ENCODE measurements at regions not wholly inside any gene's neighbourhood (a gene's known extent, or its start where the extent isn't known, plus 50 kb on each side); places are given as distances from the start of the nearest gene placed in this dataset.
"Not testable (repeated sequence)": the region's sequence is repeated elsewhere in the genome, so short reads cannot be mapped to it uniquely, and the experiment has no call there.

DNA sequence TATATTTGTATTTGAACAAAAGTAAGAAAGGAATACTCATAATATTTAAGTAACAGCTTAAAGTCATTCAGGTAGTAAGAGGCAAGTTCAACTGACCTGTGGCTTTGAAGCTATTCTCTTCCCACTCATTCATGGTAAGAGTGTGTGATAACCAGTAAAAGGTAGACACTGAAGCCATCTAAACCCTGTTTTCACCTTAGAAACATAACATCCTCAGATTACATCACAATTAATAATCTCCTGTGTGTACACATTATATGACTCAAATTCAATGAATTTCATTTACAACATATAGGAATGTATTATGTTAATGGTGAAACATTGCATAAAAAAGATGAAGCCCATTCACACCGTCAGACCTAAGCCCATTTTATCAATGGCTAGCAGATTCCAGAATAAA, 364.8 kb upstream of the SNX7 start:
- intact Hi-C loops (cut with micrococcal nuclease): no loop called here

DNA sequence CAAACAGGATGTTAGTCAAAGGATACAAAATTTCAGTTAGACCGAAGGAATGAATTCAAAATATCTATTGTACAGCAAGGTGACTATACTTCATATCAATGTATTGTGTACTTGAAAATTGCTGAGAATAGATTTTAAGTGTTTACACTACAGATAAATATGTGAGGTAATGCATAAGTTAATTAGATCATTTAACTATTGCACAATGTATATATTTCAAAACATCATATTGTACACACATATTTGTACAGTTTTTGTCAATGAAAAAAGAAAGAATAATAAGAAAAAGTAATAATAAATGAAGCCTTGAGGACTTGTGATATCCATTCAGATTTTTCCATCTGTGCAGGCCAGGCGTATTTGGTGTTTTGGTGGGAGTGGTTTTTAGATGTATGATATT, 367.4 kb upstream of the SNX7 start:
- intact Hi-C loops (cut with micrococcal nuclease): no loop called here

DNA sequence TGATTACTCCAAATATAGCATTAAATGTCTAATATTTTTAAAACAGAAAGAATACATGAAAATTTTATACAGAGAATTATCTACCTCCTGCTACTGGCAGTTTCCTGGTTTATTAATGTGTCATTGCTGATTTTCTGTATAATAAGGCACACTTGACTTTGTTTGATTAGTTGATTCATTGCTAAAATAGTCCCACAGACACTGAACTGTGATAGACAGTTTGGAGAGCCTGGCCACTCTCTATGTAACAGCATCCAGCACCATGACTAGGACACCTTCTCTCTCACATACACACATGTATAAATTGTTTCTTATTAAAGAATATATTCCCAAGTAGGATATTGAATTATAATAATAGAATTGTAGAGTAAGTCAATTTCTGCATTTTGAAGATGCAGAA, 368.5 kb upstream of the SNX7 start:
- intact Hi-C loops (cut with micrococcal nuclease): no loop called here

DNA sequence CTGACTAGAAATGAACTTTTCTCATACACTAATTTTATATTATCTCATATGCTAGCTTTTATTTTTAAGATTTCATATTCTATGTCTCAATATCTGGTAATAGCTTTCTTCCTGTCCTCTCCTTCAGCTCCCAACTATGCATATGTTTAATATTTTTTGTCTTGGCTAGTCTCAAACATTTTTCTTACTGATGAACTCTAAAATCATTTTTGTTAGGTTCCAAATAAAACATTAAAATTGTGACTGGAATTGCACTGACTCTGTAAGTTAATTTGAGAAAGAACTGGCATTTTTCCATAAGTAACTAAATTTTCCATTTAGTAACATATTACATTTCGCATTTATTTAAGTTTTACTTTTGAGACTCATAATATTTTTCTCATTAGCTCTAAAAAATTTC, 368.5 kb upstream of the DPYD start:
- intact Hi-C loops (cut with micrococcal nuclease): no loop called here

DNA sequence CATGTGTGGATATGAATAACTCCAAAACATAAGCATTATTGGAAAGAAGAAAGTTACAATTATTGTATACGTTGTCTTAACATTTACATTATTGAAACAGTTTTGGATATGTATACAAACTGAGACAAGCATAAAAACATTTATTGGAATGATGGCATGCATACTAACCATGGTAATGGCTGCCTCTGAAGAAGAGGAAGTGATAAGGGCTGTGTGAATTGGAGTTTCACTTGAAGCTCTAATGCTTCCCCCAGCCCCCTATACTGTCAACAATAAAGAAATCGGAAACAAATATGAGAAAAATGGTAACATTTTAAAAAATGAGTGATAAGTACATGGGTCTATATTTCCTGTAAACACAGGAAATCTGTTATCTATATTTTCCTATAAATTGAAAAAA, 367.7 kb upstream of the DPYD start:
- intact Hi-C loops (cut with micrococcal nuclease): no loop called here

DNA sequence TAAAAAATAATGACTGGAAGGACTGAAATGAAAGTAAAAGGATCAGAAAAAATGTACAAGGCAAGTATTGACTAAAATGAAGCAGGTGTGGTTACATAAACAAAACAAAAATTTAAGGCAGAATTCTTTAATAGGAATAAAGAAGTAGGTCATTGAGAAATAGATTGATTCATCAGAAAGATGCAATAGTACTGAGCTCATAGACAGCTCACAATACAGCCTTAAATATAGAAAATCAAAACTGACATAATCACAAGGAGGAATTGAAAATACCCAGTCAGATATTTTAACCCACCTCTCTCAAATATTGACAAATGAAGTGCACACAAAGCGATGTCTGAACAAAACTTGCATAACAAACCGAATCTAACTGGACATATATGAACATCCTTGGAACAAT, 366.8 kb upstream of the DPYD start:
- intact Hi-C loops (cut with micrococcal nuclease): no loop called here

DNA sequence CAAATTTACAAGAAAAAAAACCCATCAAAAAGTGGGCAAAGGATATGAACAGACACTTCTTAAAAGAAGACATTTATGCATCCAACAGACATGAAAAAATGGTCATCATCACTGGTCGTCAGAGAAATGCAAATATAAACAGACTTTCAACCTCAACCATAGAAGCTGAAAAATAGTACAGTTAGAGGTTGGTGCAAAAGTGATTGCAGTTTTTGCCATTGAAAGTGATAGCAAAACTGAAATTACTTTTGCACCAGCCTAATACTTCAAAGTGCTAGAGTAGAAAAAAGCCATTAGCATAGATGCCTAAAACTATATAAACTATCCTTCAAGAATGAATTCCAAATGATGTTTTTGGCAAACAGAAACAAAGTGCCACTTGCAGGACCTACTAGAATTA, 365.8 kb upstream of the DPYD start:
- intact Hi-C loops (cut with micrococcal nuclease): no loop called here

DNA sequence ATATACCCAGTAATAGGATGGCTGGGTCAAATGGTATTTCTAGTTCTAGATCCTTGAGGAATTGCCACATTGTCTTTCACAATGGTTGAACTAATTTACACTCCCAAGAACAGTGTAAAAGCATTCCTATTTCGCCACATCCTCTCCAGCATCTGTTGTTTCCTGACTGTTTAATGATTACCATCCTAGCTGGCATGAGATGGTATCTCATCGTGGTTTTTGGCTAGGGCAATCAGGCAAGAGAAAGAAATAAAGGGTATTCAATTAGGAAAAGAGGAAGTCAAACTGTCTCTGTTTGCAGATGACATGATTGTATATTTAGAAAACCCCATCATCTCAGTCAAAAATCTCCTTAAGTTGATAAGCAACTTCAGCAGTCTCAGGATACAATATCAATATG, 364.5 kb upstream of the DPYD start:
- intact Hi-C loops (cut with micrococcal nuclease): not testable (repeated sequence)

DNA sequence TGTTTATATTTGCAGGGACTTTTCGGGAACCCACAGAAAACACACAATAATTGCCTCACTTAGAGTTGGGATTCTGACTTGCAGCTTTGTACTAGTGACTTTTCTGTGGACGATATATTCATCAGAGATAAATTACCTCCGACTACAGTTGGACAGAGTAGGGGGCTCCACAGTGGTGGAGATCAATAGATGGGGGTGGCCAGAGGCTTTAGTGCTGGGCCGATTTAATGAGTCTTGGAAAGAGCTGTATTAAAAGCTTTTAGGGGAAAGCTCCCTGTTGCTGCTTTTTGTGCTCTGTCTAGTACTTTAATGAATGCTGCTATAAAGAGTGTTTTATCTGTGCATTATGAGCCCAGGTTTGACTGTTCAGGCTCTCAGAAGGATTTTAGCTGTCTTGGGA, 359.2 kb upstream of the DPYD start:
- intact Hi-C loops (cut with micrococcal nuclease): no loop called here

DNA sequence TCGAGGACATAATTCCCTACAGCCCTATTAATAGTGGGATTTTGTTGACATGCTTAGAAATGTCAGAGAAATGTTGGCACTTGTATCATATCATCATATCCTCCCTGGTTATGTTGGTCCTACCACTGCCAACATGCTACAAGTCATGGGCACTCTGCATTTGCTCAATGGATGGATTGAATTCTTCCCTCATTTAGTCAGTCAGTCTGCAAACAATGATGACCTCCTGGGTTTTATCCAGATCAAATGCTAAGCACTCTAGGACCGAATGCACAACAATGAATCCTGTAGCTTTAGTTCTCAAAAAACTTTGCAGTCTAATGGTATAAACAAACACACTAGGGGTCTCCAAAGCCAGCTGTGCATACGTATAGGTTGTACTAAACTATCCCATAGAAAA, 357.2 kb upstream of the DPYD start:
- intact Hi-C loops (cut with micrococcal nuclease): no loop called here

DNA sequence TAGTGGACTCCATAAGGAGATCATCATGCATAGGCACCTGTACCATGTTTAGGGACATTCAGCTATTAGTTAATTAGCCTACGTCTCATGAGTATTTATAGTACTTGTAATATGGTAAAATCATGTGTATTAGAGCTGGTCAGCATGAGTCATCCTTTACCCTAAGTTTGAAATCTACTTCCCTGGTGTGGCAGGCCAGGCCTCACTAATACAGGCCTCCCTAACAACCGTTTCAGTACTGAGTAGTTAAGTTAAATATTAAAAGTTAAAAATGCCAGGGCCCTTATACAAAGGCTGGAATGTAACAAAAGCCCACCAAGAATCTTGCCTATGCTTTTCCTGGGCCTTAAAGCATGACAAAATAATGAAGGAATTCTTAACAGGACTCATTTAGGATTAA, 356.3 kb upstream of the DPYD start:
- intact Hi-C loops (cut with micrococcal nuclease): no loop called here

DNA sequence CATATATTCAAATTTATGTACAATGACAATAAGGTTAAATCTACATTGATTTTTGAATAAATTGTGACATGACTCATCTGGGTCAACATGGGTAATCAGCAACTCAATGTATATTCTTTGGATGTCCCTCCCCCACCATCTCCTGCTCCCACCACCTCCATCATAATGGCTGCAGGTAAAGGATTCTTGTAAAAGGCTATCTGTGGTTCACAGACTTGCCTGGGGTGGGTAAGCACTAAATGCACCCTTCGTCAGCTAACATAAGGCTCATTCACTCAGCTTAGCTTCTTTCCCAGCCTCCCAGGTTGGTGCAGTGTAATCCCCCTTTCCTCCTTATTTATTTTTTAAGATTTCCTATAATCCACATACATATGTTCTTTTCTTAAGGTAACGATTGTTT, 355.7 kb upstream of the DPYD start:
- intact Hi-C loops (cut with micrococcal nuclease): no loop called here

DNA sequence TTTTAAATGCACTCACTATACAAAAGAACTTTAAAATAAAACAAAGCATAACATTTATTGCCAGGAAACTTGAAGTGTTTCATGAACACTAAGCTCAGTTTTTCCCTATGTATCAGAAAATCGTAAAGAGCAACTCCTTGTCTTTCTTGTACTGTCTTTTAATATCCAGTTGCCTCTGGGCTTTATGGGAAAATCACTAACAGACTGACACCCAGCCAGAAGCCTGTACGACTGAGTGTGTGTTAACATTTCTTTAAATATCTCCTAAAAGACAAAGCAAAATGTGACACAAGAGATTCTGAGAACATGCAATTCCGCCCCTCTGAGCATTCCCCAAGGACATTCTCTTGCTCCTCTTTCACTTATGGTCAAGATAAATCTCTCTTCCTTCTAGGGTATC, 347.5 kb upstream of the DPYD start:
- intact Hi-C loops (cut with micrococcal nuclease): no loop called here

DNA sequence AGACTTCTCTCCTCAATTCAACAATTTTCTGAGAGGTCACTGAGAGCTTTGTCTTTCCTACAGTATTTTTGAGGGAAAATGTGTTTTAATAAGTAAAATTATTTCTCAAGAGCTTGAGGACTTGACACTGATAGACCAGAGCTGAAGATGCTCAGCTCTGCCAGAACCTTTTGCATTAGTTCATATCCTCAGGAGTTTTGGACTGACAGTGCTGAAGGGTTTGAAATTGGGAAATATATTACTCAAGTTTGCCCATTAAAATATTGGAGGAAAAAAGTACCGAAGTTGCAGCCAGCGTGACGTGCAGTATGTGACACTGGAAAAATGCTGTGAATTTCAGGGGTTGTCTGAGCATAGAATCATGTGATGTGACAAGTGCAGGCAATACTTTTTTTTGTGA, 346.6 kb upstream of the DPYD start:
- intact Hi-C loops (cut with micrococcal nuclease): no loop called here

DNA sequence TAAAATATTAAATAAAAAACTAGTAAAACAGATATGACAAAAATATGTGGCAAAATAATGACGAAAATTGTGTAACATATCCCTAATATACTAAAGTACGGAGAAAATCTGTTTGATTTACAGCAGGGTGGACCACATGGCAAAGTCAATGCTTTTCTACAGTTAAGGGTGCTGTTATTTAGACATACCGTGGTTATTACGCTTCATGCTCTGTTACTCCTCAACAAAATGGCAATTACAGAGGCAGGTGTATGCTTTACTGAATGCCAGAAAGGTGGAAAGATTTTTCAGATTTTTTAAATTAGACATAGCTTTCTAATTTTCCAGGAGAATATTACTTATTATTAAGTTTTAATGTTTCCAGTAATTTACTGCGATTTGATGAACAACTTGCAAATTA, 343.9 kb upstream of the DPYD start:
- intact Hi-C loops (cut with micrococcal nuclease): no loop called here

DNA sequence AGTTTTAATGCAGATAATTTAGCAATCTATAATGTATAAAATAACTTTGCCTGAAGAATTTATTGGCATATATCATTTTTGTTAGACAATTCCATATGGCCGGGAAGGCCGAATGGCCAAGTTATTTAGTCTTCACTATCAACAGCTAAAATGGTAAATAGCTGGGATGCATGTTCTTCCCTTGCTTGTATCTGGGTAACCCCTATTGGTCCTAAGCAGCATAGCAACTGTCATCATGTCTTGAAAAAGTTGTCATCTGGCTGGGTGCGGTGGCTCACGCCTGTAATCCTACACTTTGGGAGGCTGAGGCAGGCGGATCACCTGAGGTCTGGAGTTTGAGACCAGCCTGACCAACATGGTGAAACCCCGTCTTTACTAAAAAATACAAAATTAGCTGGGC, 340.0 kb upstream of the DPYD start:
- intact Hi-C loops (cut with micrococcal nuclease): no loop called here

DNA sequence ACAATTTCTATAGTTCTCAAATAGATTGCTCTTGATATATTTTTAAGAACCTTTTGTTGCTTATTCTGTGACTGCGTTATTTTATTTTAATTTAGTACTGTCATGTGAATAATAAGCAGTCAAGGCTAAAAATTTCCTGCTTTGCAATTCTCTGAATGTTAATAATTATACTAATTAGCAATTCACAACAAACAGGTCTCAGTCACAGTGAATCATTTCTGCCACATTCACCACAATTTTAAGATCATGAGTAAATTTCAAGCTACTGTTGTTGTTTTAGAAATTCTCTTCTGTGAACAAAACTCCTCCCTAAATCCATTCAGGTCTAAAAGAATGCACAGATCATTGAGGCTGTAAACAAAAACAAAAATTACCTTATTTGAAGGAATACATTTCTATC, 339.6 kb upstream of the DPYD start:
- intact Hi-C loops (cut with micrococcal nuclease): no loop called here

DNA sequence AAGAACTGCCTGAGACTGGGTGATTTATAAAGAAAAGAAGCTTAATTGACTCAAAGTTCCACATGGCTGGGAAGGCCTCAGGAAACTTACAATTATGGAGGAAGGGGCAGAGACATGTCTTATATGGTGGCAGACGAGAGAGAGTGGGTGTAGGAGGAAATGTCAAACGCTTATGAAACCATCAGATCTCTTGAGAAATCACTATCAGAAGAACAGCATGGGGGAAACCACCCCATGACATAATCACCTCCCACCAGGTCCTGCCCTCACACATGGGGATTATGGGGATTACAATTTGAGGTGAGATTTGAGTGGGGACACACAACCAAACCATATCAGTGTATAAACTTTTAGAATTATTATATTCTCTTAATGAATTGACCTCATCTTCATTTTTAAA, 335.9 kb upstream of the DPYD start:
- intact Hi-C loops (cut with micrococcal nuclease): no loop called here

DNA sequence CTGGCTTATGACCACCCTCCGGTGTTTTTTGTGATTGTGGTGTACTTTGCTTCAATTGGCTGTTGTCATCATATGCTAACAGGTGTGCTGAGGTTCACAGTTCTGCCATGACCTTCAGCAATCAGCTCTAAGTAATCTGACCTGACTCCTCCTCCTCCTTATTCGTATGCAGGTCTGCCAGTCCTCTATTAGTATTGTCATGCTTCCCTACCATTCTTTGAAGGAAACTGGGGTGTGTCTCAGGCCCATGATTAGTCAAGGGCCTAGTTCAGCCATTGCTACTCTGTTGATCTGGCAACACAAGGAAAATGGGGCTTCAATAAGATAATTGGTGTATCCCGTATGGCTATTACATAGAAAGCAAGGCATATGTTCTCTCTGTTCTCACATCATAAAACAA, 332.3 kb upstream of the DPYD start:
- intact Hi-C loops (cut with micrococcal nuclease): no loop called here

DNA sequence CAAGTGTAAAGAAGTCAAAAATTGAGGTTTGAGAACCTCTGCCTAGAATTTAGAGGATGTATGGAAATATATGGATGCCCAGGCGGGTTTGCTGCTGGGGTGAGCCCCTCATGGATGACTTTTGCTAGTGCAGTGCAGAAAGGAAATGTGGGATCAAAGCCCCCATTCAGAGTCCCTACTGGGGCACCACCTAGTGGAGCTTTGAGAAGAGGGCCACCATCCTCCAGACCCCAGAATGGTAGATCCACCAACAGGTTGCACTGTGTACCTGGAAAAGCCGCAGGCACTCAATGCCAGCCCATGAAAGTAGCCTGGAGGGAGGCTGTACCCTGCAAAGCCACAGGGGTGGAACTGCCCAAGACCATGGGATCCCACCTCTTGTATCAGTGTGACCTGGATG, 330.7 kb upstream of the DPYD start:
- intact Hi-C loops (cut with micrococcal nuclease): no loop called here

DNA sequence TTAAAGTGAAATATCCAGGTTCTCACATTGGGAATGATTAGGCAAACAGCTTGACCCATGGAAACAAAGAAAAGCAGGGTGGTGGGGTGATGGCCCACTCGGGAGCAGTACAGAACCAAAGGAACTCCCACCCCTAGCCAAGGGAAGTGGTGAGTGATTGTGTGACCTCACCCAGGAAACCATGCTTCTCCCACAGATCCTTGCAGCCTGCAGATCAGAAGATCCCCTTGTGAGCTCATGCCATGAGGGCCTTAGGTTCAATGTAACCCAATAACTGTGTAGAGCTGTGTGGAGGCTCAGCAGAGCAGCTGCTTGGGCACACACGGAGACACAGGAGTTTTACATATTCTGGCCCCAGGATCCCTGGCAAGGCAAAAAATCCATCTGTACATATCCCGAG, 311.8 kb upstream of the DPYD start:
- intact Hi-C loops (cut with micrococcal nuclease): no loop called here

DNA sequence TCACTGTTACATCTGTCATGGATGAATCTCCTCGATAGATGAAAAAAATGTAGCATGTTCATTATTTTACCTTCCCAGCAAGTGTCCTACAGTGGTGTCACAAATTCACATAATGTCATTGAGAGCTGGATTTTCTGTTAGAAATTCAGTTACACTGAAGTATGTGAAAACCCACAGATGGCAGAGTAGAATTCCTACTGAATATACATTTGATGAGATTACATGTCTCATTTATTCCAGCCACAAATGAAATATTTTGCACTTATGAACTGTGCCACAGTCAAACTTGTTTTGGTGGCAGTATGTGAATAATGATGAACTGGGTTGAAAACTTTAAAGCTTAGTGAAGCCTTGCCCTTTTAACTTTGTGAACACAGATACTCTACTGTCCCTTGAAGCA, 301.9 kb upstream of the DPYD start:
- intact Hi-C loops (cut with micrococcal nuclease): no loop called here

DNA sequence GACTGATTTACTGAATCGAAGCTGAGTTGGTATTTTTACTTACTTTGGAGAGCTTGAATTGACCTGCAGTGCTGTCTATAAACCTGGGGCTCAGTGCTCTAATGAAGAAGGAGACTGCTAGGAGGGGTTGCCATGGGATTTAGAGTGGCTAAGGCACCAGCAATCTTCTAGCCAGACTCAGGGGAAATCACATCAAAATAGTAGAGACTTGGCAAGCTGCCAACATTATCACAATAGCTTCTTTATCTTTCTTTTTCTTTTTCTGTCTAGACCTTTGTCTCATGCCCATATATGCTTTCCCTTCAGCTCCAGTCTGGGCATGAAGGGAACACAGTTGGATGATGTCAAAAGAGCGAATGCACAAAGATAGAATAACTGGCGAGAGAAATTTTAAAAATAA, 301.1 kb upstream of the DPYD start:
- intact Hi-C loops (cut with micrococcal nuclease): no loop called here

DNA sequence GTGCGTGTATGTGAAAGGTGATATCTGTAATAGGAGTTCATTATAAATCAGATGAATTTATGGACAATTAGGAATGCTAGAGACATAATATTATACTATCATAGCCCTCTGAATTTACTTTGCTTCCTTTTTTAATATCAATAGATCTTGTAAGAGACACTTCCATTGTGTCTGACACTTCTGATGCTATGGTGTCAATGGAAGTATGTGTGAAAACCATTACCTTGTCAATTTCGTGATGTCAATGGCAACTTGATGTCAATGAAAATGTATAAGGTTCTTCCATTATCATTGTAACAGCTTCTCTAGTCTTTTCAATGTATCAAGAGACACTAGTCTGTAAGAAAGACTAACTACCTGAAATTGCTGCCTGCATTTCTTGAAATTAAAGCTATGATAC, 296.8 kb upstream of the DPYD start:
- intact Hi-C loops (cut with micrococcal nuclease): no loop called here

DNA sequence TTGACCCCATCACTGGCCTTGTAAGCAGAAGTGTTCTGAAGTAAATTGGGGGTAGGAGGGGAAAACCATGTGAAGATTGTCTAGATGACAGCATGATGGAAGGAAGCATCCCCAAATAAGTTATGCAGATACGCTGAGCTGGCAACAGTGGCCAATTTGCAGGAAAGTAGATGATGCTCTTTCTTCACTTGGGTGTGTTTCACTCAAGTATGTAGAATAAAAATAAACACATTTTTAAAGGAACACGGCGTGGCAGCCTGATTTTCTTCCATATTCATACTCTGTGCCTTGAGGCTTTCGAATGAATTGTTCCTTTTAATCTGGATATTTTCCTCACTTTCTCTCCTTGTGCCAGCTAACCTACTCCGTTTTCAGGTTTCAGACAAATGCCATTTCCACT, 295.5 kb upstream of the DPYD start:
- intact Hi-C loops (cut with micrococcal nuclease): no loop called here

Measured in T-helper 1 cell treated with Interleukin-12 subunit alpha and Interleukin-12 subunit beta and Interleukin-4 antibody, amounts not matched to agents 30 ng/mL and 1 ng/mL, for 36 hours (primary cell).